PC-9 (cell line): ENCODE measurements at regions not wholly inside any gene's neighbourhood (a gene's known extent, or its start where the extent isn't known, plus 50 kb on each side); places are given as distances from the start of the nearest gene placed in this dataset.

Experiments
- BruUV-seq: library from RNA; stranded (reverse); fragments of 400-500 nt; replicated peaks from 2 replicates; lab custom pipeline; 2021; lab: Mats Ljungman, UMichigan
- CTCF ChIA-PET: fragments of 300-600 bp; sonication (Branson Sonifier 250); formaldehyde crosslinking; loops from one replicate; lab custom pipeline; 2022; ENCODE audit warnings: antibody characterized with exemption; lab: Charles Lee
- POLR2A ChIA-PET: fragments of 300-600 bp; sonication (Branson Sonifier 250); formaldehyde crosslinking; loops from one replicate; lab custom pipeline; 2022; ENCODE audit warnings: antibody characterized with exemption; ENCODE audit not compliant: unreplicated experiment; lab: Charles Lee
- DNase-seq, 2 experiments: peaks; one replicate each; pipeline versions ENCODE4 v3.0.0 to v3.0.0-alpha.2; 2015 to 2022; ENCODE audit warnings: mixed read lengths in 1 of 2
- H2AFZ ChIP-seq: fragments of 200-600 bp; sonication (generic); 2 replicates; pipeline ENCODE4 v1.8.1; 2017; ENCODE audit warnings: antibody characterized with exemption
- H3F3A ChIP-seq: fragments of 200-600 bp; sonication (generic); 2 replicates; pipeline ENCODE4 v1.8.1; 2017; ENCODE audit warnings: antibody characterized with exemption, mild to moderate bottlenecking, low read depth; ENCODE audit not compliant: insufficient read depth
- H3K27ac ChIP-seq: fragments of 200-600 bp; sonication (generic); 2 replicates; pipeline ENCODE4 v1.6.1; 2016; ENCODE audit warnings: mixed run types
- H3K27me3 ChIP-seq: fragments of 200-600 bp; sonication (generic); 2 replicates; pipeline ENCODE4 v1.6.1; 2016; ENCODE audit warnings: low read depth, mixed run types; ENCODE audit not compliant: insufficient read depth
- H3K36me3 ChIP-seq: fragments of 200-600 bp; sonication (generic); 2 replicates; pipeline ENCODE4 v1.6.1; 2016; ENCODE audit warnings: low read depth, mixed run types
- H3K4me1 ChIP-seq: fragments of 200-600 bp; sonication (generic); replicated peaks from 2 replicates; pipeline ENCODE4 v1.6.1; 2016; ENCODE audit warnings: mixed run types; ENCODE audit not compliant: insufficient read depth
- H3K4me2 ChIP-seq: fragments of 200-600 bp; sonication (generic); 2 replicates; pipeline ENCODE4 v1.6.1; 2017; ENCODE audit warnings: mixed run types
- H3K4me3 ChIP-seq: fragments of 200-600 bp; sonication (generic); 2 replicates; pipeline ENCODE4 v1.6.1; 2016; ENCODE audit warnings: mixed run types
- H3K79me2 ChIP-seq: fragments of 200-600 bp; sonication (generic); 2 replicates; pipeline ENCODE4 v1.6.1; 2017; ENCODE audit warnings: low read depth, mixed run types
- H3K9me2 ChIP-seq: fragments of 200-600 bp; sonication (generic); 2 replicates; pipeline ENCODE4 v1.8.1; 2017; ENCODE audit warnings: mild to moderate bottlenecking; ENCODE audit not compliant: insufficient read depth
- H3K9me3 ChIP-seq: fragments of 200-600 bp; sonication (generic); 2 replicates; pipeline ENCODE4 v1.8.1; 2016; ENCODE audit warnings: low read depth; ENCODE audit not compliant: insufficient read depth
- H4K20me1 ChIP-seq: fragments of 200-600 bp; sonication (generic); 2 replicates; pipeline ENCODE4 v1.8.1; 2017; ENCODE audit not compliant: insufficient read depth
- CTCF ChIP-seq: fragments of 200-600 bp; sonication (generic); conservative IDR thresholded peaks from 2 replicates; pipeline ENCODE4 v1.6.1; 2017; ENCODE audit warnings: mixed run types, antibody characterized with exemption, mild to moderate bottlenecking, moderate library complexity
- EZH2 ChIP-seq: fragments of 200-600 bp; sonication (generic); IDR thresholded peaks from 2 replicates; pipeline ENCODE4 v1.8.0; 2017; ENCODE audit warnings: antibody characterized with exemption, low read depth
- intact Hi-C: fragments of 100-400 bp; cut with micrococcal nuclease; formaldehyde crosslinking; loops from one replicate; pipeline ENCODE4 v1.10.0; 2022; ENCODE audit not compliant: unreplicated experiment

- no peak overlapping the region for H3K4me3 ChIP-seq
- no peak overlapping the region for H3K27ac ChIP-seq
- H3K9me2 ChIP-seq = no peaks in the 10 kb centered on the region
- H3K36me3 ChIP-seq = no peaks in the 10 kb centered on the region
- ChIA-PET CTCF (no interaction called here), POLR2A (no interaction called here)
- intact Hi-C loops = no loop called here
- no peaks in the 10 kb centered on the region for H3K9me3 ChIP-seq
- BruUV-seq = no TSS peak
- H2AFZ ChIP-seq = no peak overlapping the region
- H3F3A ChIP-seq = 0 out of 2 replicates have a peak, but pooled peaks cover 6% of the 10 kb centered on the region
- H3K4me1 ChIP-seq = no peaks in the 10 kb centered on the region
- TF ChIP-seq EZH2 (no peak), CTCF (no peak)
- H4K20me1 ChIP-seq = no peaks in the 10 kb centered on the region
- no peak overlapping the region for H3K4me2 ChIP-seq
- H3K79me2 ChIP-seq = no peaks in the 10 kb centered on the region
- no peak for DNase-seq
- H3K27me3 ChIP-seq = no peaks in the 10 kb centered on the region
Measured at GRCh38 chr5:14054965-14055963, 87.9 kb upstream of the TRIO start.

- H3K4me3 ChIP-seq = no peak overlapping the region
- no peak overlapping the region for H3K27ac ChIP-seq
- H3K4me1 ChIP-seq = no peaks in the 10 kb centered on the region
- ChIA-PET CTCF (no interaction called here), POLR2A (no interaction called here)
- no peak overlapping the region for H3K4me2 ChIP-seq
- intact Hi-C loops = no loop called here
- no peaks in the 10 kb centered on the region for H3K9me3 ChIP-seq
- DNase-seq = no peak
- H4K20me1 ChIP-seq = no peaks in the 10 kb centered on the region
- H2AFZ ChIP-seq = no peak overlapping the region
- TF ChIP-seq CTCF (no peak), EZH2 (no peak)
- H3K27me3 ChIP-seq = no peaks in the 10 kb centered on the region
- no peaks in the 10 kb centered on the region for H3K36me3 ChIP-seq
- H3F3A ChIP-seq = 0 out of 2 replicates have a peak, but pooled peaks cover 6% of the 10 kb centered on the region
- no TSS peak for BruUV-seq
- H3K9me2 ChIP-seq = no peaks in the 10 kb centered on the region
- H3K79me2 ChIP-seq = no peaks in the 10 kb centered on the region
Measured at GRCh38 chr5:14054111-14054854, 88.9 kb upstream of the TRIO start.

- no peaks in the 10 kb centered on the region for H3K9me3 ChIP-seq
- no peaks in the 10 kb centered on the region for H3K27me3 ChIP-seq
- H3K79me2 ChIP-seq = no peaks in the 10 kb centered on the region
- no peaks in the 10 kb centered on the region for H3K9me2 ChIP-seq
- no peaks in the 10 kb centered on the region for H4K20me1 ChIP-seq
- no peaks in the 10 kb centered on the region for H3K4me1 ChIP-seq
- CTCF ChIA-PET = no interaction called here
- no peak overlapping the region for H3K4me3 ChIP-seq
- POLR2A ChIA-PET = no interaction called here
- BruUV-seq = no TSS peak
- TF ChIP-seq EZH2 (no peak), CTCF (no peak)
- H3F3A ChIP-seq = 0 out of 2 replicates have a peak, but pooled peaks cover 6% of the 10 kb centered on the region
- no peak for DNase-seq
- H3K4me2 ChIP-seq = no peak overlapping the region
- no peak overlapping the region for H3K27ac ChIP-seq
- H2AFZ ChIP-seq = no peak overlapping the region
- no peaks in the 10 kb centered on the region for H3K36me3 ChIP-seq
- intact Hi-C loops = no loop called here
Measured at GRCh38 chr5:14050821-14051220, 92.3 kb upstream of the TRIO start.
